AG04449 (cell line): ENCODE measurements at regions not wholly inside any gene's neighbourhood (a gene's known extent, or its start where the extent isn't known, plus 50 kb on each side); places are given as distances from the start of the nearest gene placed in this dataset.

ENCODE experiments used
- CTCF ChIA-PET: fragments of 350-600 bp; formaldehyde crosslinking; extraction: SDS; loops from one replicate; lab custom pipeline; 2021; ENCODE audit warnings: antibody characterized with exemption; lab: Yijun Ruan, JAX
- POLR2A ChIA-PET: fragments of 400-600, 350-600 bp; formaldehyde crosslinking; extraction: SDS; loops from one replicate; lab custom pipeline; 2020; ENCODE audit warnings: antibody characterized with exemption, inconsistent platforms; lab: Yijun Ruan, JAX
- DNase-seq: peaks from one replicate; pipeline ENCODE4 v3.0.0-alpha.2; 2010; ENCODE audit warnings: low read depth, low spot score
- H3K4me3 ChIP-seq: 2 replicates; pipeline ENCODE4 v1.5.1; 2011; ENCODE audit warnings: low read depth, mild to moderate bottlenecking, control low read depth, low read length
- TF ChIP-seq, protein P1 (sequence below): IDR thresholded peaks from one replicate; pipeline ENCODE4 v1.5.1; 2011; ENCODE audit warnings: mild to moderate bottlenecking, moderate library complexity, low read length, control low read depth, inconsistent platforms; ENCODE audit not compliant: insufficient read depth; ENCODE audit errors: missing control alignments

DNA sequence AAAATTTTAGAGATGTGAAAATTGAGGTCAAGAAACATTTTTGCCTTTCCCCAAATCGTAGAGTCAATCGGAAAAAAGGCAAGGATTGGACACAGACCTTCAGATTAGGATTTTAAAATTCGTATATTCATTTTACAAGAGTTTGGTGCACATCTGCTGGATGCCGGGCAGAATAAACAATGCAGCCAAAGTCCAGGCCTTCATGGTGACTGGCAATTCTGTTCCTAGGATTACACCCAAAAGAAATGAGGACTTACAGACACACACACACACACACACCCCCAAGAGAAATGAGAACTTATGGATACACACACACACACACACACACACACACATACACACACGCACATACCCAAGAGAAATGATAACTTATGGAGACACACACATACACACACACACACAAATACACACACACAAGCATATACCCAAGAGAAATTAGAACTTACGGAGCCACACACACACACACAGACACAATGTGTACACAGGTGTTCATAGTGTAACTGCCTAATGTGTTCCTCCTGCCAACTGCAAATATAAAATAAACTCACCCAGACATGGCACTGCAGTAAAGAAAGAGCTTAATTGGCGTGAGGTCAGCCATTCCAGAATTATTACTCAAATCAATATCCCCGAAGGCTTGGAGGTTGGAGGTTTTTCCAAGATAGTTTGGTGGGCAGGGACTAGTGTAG, 165.7 kb upstream of the STS start:
- TF ChIP-seq, protein P1, sequence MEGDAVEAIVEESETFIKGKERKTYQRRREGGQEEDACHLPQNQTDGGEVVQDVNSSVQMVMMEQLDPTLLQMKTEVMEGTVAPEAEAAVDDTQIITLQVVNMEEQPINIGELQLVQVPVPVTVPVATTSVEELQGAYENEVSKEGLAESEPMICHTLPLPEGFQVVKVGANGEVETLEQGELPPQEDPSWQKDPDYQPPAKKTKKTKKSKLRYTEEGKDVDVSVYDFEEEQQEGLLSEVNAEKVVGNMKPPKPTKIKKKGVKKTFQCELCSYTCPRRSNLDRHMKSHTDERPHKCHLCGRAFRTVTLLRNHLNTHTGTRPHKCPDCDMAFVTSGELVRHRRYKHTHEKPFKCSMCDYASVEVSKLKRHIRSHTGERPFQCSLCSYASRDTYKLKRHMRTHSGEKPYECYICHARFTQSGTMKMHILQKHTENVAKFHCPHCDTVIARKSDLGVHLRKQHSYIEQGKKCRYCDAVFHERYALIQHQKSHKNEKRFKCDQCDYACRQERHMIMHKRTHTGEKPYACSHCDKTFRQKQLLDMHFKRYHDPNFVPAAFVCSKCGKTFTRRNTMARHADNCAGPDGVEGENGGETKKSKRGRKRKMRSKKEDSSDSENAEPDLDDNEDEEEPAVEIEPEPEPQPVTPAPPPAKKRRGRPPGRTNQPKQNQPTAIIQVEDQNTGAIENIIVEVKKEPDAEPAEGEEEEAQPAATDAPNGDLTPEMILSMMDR, result no peak
- no peak overlapping the region for H3K4me3 ChIP-seq
- ChIA-PET CTCF (no interaction called here), POLR2A (no interaction called here)
- no peak for DNase-seq

DNA sequence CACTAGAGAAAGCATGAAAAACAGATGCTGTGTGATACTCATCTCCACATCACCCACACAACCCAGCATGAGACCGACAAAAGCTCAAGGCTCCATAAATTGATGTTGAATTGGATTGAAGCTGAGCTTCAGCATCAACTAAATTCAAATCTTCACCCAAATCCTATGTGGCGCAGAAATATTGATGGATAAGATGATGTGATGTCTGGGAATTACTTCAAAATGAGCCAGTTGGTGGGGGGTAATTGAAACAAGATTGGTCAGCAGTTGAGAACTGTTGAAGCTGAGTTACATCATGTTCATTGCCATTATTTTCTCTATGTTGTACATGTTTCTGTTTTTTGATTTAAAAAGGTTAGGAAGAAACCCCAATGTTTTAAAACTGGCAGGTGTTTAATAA, 166.5 kb upstream of the STS start:
- CTCF ChIA-PET, result no interaction called here
- DNase-seq, result no peak
- POLR2A ChIA-PET, result no interaction called here
- TF ChIP-seq, protein P1, result no peak
- no peak overlapping the region for H3K4me3 ChIP-seq

DNA sequence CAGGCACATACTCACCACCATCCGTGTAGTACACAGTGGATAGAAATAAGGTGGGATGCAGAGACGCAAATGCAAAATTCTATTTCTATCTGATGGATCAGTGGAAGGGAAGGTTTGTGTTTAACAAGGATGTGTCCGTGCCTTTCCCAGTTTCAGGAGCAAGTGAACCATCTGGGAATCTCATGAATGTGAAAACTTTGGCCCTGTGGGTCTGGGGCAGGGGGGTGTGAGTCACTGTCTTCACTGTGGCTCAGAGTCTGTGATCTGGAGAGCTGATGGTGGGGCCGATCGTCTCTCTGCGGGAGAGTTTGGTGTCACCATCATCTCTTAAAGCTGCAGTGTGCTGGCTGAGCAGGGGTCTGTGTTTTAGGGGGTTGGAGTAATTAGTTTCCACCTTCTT, 179.3 kb upstream of the STS start:
- ChIA-PET POLR2A (no interaction called here), CTCF (interaction anchor here (0.6 kb wide), 1 partner anchor 70 kb away, joined by 3 read pairs; no protein-coding TSS in a partner anchor)
- no peak for DNase-seq
- no peak overlapping the region for H3K4me3 ChIP-seq
- TF ChIP-seq, protein P1, result no peak

DNA sequence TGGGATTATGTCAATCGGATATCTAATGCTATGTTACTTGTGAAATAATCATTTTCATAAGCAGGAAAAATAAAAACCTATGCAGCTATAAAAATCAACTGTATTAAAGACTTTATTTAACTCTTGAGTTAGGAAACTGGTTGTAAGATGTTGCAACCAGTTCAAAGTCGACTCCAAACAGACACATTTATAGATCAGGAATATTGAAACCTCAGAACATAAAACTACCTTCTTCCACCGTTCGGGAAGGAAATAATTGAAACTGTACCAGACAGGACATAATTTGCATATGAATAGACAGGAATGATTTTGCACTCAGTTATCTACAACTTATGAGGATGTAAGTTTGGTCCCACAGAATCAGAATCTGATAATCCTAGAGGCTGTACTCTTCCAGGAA, 181.8 kb upstream of the STS start:
- H3K4me3 ChIP-seq, result no peak overlapping the region
- CTCF ChIA-PET, result no interaction called here
- DNase-seq, result no peak
- TF ChIP-seq, protein P1, result no peak
- POLR2A ChIA-PET, result no interaction called here

DNA sequence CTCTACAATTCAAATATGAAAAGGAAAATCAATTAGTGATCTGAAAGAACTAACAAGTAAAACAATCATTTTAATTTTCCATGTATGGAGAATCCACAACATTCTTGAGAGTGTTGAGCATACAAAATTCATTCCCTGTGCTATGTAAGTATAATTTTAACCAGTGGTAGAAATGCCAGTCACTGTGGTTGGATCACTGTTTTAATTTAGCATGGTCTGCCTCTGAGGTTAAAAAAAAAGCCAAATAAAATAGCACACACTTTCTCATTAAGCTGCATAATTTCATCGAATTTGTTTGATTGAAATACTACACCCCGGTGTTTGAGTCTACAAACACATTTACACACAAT, 185.5 kb upstream of the STS start:
- TF ChIP-seq, protein P1, result no peak
- no peak overlapping the region for H3K4me3 ChIP-seq
- no peak for DNase-seq
- CTCF ChIA-PET, result no interaction called here
- POLR2A ChIA-PET, result no interaction called here

DNA sequence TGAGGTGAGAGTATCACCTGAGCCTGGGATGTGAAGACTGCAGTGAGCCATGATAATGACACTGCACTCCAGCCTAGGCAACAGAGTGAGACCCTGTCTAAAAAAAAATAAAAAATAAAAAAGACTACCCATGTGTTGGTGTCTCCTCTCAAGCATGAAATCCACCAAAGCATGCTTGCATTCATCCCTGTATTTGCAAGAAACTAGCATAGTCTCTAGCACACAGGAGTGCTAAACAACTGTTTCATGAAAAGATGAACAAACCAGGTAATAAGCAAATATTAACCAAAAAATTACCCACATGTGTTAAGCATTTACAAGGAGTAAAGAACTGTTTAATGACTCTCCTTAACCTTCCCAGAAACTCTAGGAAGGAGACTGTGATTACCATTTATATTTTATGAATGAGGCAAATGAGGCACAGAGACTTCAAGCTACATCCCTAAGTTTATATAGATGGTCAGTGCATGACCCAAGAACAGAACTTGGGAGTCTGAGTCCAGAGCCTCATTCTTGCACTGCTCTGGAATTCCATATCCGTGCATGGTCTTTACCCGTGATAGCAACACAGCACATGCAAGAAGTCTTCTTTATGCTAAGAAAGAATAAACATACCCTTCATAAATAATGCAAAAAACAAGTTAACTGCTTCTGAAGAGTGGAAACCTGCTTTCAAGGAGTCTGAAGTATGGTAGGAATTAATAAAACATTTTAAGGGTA, 186.1 kb upstream of the STS start:
- POLR2A ChIA-PET, result no interaction called here
- no peak for DNase-seq
- TF ChIP-seq, protein P1, result no peak
- CTCF ChIA-PET, result no interaction called here
- H3K4me3 ChIP-seq, result no peak overlapping the region
